ENCODE measurements at regions not wholly inside any gene's neighbourhood (a gene's known extent, or its start where the extent isn't known, plus 50 kb on each side); places are given as distances from the start of the nearest gene placed in this dataset.

DNA sequence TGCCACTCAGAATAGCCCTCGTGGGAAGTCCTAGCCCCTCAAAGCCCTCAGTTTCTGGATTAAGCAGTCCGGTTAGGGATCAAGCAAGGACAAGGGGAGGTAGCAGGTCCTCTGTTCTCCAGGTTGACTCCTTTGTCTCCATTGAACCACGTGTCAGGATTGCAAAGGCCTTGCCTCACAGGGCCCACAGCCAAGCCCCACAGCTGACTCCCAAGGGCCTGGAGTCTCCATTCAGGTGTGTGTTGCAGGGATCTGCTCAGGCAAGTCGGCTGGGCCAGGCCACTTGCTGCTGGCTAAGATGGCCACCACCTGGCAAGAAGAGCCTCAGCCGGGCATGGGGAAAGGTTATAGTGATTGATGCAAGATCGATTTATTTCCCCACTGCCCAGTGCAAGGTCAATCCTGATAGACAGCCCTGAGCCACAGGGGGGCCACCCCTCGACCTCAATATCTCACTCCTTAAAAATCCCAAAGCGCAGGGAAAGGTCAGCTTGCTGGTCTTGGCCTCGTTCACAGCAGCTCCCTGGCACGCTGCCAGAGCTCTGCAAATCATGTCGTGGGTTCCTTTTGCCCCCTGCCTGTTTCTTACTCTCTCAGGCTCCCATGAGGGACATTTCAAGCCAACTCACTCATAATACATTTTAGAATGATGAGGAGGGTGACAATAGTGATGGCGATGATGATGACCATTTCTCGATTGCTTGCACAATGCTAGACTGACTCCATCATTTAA is 75.9 kb downstream of the EDN3 start:
- DNase-seq, result no peak

- DNase-seq, result no peak
These were observed 76.6 kb downstream of the EDN3 start for GRCh38 chr20:59376998-59377397.

- no peak for DNase-seq
These were observed 77.4 kb downstream of the EDN3 start for GRCh38 chr20:59377842-59378241.

- no peak for DNase-seq
These were observed 78.0 kb downstream of the EDN3 start for GRCh38 chr20:59378396-59378795.

- DNase-seq, result no peak
These were observed 78.6 kb downstream of the EDN3 start for GRCh38 chr20:59378966-59379365.

DNA sequence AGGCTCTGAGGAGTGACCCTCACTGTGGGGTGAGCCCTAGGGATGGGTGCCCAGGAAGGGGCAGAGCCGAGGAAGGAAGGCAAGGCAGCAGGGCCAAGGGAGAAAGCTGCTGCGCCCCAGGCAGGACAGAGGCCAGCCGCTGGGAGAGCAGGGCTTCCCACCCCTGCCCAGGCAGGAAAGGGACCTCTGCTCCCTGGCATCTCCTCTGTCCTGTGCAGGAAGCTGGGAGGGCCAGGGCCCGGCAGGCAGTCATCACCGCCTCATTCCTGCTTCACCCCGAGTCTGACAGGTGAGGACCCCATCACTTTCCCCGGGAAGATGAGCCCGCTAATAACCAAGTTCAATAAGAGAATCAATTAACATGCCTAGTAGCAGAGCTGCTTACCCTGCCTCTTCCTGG is 81.3 kb downstream of the EDN3 start:
- DNase-seq, result no peak

- no peak for DNase-seq
These were observed 81.8 kb downstream of the EDN3 start for GRCh38 chr20:59382157-59382725.

- DNase-seq, result no peak
These were observed 82.5 kb downstream of the EDN3 start for GRCh38 chr20:59382907-59383306.

DNA sequence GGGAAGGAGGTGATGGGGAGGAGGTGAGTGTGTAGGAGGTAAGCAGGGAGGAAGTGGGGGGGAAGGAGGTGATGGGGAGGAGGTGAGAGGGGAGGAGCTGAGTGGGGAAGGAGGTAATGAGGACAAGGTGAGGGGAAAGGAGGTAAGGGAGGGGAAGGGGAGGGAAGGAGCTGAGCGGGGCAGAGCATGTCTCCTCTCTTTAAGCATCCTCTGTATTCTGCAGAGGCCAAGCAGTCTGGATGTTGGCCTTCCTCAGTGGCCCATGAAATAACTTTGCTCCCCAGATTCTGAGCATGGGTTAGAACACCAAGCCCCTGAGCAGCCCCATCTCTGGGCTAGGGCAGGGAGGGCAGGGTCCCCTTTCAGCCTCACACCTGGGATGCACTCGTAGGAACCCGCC is 84.6 kb downstream of the EDN3 start:
- no peak for DNase-seq

DNA sequence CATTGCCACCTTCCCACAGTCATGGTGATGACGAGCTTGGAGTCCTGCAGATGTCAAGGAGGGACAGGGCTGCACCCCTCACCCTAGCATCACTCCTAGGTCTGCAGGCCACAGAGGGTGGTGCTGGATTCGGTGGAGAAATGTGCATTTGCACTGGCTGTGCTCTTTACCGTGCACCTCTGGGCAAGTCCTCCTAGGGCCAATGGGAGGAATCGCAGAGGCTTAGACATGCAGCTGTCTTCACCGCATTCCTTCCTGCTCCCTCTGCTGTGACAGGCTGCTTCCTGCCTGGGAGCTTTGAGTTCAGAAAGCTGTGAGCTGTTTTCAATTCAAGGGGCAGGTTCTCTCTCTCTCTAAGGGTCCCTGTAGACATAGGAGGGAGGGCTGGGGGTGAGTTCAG is 85.1 kb downstream of the EDN3 start:
- DNase-seq, result no peak

DNA sequence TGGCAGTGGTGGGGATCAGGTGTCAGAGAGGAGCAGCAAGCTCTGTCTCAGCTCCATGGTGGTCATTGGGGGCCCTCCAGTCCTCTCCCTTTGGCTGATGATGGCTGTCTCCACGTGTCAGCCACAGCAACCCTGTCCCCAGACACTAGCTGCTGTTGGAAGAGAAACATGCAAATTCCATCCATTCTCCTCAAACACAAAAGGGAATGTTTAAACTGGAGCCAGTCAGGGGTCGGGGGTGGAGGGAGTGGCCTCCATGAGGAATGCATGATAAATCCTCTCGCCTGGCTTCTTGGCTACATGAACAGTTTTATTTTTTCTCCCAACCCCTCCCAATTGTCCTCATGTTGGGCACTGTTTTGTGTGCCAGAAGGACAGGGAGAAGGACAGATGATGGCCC is 86.4 kb downstream of the EDN3 start:
- no peak for DNase-seq

DNA sequence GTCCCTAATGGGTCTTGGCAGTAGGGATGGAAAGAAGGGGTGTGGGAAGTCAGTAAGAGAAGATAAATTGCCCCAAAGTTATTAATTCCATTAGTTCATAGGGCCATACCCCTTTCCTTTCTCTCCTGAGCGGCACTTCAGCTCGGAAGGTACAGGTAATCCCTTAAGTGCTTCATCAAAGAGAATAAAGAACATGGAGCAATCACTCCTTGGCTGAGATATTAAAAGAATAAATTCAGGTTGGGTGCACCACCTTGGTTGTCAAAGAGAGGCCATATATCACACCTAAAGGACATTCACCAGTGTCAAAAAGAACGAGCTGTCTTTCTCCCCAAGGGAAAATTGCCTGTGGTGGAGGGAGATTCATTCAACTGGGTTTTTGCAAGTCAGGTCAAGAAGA is 87.5 kb downstream of the EDN3 start:
- DNase-seq, result no peak

GRCh38 chr20:59388402-59388801 is 88.0 kb downstream of the EDN3 start:
- DNase-seq, result no peak

- no peak for DNase-seq
These were observed 90.0 kb downstream of the EDN3 start for GRCh38 chr20:59390437-59390836.

DNA sequence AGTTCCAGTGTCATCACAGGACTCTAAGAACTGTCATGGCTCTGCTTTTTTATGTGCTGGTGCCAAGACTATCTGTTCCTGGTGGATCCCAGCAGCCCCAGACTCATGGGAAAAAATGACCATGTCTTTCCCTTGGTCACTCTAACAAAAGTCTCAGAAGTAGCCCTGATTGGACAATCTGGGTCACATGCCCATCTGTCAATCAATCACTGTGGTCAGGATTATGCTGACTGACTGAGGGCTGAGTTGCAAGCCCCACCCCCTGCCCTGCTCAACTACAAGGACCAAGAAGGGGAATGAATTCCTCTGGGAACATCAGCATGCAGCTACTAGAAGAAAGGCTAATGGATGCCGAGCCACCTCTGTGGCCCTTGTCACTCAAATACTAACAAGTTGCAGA is 91.6 kb downstream of the EDN3 start:
- DNase-seq, result no peak

GRCh38 chr20:59392736-59393135 is 92.3 kb downstream of the EDN3 start:
- DNase-seq, result no peak

GRCh38 chr20:59393142-59393541 is 92.7 kb downstream of the EDN3 start:
- no peak for DNase-seq

DNA sequence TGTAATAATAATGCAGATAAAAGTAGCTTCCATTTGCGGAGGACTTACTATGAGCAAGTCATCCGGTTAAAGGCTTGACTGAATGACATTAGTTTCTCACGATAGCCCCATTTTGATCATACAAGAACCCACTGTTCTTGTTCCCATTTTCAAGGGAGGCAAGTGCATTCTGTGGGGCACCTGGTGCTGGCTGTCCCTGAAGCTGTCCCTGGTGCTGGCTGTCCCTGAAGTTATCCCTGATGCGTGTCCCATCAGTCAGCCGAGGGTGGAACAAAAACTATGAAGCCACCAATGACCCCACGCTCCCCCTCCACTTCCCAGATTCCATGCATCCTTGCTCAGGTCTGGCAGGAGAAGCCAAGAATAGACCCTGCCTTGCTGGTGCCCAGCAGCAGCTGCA is 95.3 kb downstream of the EDN3 start:
- DNase-seq, result no peak

DNA sequence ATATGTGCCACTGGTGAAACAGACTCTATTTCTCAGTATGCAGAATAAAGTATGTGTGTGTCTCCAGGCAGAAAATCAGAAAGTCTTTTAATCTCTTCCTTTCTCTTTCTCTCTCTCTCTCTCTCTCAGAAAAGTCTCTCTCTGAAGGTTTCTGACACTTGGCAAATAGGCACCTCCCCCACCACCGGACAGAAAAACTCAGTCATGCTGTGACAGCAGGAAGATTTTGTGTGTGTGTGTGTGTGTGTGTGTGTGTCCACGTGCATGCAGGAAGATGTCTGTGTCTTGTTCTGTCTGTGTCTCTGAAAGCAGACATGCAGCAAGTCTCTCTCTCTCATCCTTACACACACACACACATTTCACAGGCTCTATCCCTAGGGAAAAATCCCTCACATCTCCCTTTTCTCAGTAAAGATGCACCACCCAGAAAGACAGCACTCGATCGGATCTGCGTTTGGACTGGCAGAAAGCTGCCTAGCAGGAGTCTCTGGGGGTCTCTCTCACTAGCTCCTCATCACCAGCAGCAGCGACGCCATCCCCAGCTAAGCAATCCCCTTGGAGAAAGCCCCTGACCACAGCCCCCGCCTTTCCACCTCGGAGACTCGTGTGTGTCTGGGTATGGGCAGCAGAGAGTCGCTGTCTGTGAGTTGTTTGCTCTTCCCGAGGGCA is 98.3 kb downstream of the EDN3 start:
- no peak for DNase-seq

DNA sequence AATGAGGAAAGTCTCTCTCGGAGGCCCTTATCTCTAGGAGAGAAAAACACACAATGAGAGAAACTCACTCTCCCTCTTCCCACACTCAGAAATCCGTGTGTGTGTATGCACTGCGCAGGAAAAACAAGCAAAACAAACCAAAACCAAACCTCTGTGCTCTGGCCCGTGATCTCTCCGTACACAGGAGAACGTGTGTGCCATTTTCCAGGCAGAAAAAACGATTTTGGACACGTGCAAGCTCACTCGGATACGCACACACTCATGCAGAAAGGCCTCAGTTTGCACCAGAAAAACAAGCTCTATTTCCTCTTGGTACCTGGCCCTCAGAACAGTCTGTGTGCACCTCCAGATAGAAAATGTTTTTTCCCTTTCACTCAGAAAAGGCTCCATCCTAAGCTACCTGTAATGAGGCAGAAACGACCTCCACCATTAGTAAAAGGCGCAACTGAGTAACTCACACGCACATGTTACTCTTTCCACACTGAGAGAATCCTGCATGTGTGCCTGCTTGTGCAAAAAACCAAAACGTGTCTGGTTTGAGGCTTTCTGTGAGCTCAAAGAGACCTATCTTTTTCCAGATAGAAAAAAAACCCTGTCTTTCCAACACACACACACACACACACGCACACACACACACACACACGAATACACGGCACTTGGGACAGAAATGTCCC is 99.2 kb downstream of the EDN3 start:
- no peak for DNase-seq

GRCh38 chr20:59400708-59401107 is 100.3 kb downstream of the EDN3 start:
- no peak for DNase-seq

GRCh38 chr20:59402681-59403080 is 102.3 kb downstream of the EDN3 start:
- no peak for DNase-seq

- no peak for DNase-seq
These were observed 103.0 kb downstream of the EDN3 start for GRCh38 chr20:59403261-59403961.
